SIG-M5 treated with dmso at 0.1 percent for 504 hours (cell line): ENCODE measurements at regions not wholly inside any gene's neighbourhood (a gene's known extent, or its start where the extent isn't known, plus 50 kb on each side); places are given as distances from the start of the nearest gene placed in this dataset.
A peak's percentile ranks its signal among the peaks of the same experiment; 100 is the strongest.
"Not testable (repeated sequence)": the region's sequence is repeated elsewhere in the genome, so short reads cannot be mapped to it uniquely, and the experiment has no call there.

ENCODE experiments used
- DNase-seq: peaks from one replicate; lab custom pipeline; 2025; ENCODE audit not compliant: unreplicated experiment; lab: John Stamatoyannopoulos, UW

GRCh38 chr12:94916663-94917062 lies 86.8 kb downstream of the NDUFA12 start:
- no peak for DNase-seq

GRCh38 chr12:94909663-94910062 lies 93.8 kb downstream of the NDUFA12 start:
- no peak for DNase-seq

GRCh38 chr12:94905749-94906148 lies 97.7 kb downstream of the NDUFA12 start:
- DNase-seq = not testable (repeated sequence)

GRCh38 chr12:94900496-94900895 lies 103.0 kb downstream of the NDUFA12 start:
- DNase-seq = no peak

GRCh38 chr12:94898388-94898787 lies 105.1 kb downstream of the NDUFA12 start:
- no peak for DNase-seq

- DNase-seq = no peak
Measured at GRCh38 chr12:94892544-94893267, 110.8 kb downstream of the NDUFA12 start.

- no peak for DNase-seq
Measured at GRCh38 chr12:94889445-94890210, 113.9 kb downstream of the NDUFA12 start.

- no peak for DNase-seq
Measured at GRCh38 chr12:94879542-94879941, 124.0 kb downstream of the NDUFA12 start.

- peak; percentile 30 for DNase-seq
Measured at GRCh38 chr12:94875525-94875924, 128.0 kb downstream of the NDUFA12 start.

- no peak for DNase-seq
Measured at GRCh38 chr12:94874518-94875302, 128.8 kb downstream of the NDUFA12 start.

GRCh38 chr12:94873734-94874517 lies 129.6 kb downstream of the NDUFA12 start:
- DNase-seq = no peak

GRCh38 chr12:94872971-94873733 lies 130.3 kb downstream of the NDUFA12 start:
- no peak for DNase-seq

- DNase-seq = no peak
Measured at GRCh38 chr12:94872671-94872970, 130.9 kb downstream of the NDUFA12 start.

- DNase-seq = no peak
Measured at GRCh38 chr12:94872007-94872653, 131.4 kb downstream of the NDUFA12 start.

GRCh38 chr12:94870511-94870910 lies 133.0 kb downstream of the NDUFA12 start:
- DNase-seq = no peak

GRCh38 chr12:94868161-94868560 lies 135.3 kb downstream of the NDUFA12 start:
- DNase-seq = no peak

- DNase-seq = no peak
Measured at GRCh38 chr12:94867066-94867855, 136.2 kb downstream of the NDUFA12 start.

- no peak for DNase-seq
Measured at GRCh38 chr12:94864987-94865386, 138.5 kb downstream of the NDUFA12 start.
